GM19239 (cell line): ENCODE measurements at regions not wholly inside any gene's neighbourhood (a gene's known extent, or its start where the extent isn't known, plus 50 kb on each side); places are given as distances from the start of the nearest gene placed in this dataset.

Experiments
- DNase-seq: peaks from one replicate; pipeline ENCODE4 v3.0.0; 2011; ENCODE audit warnings: low spot score; ENCODE audit not compliant: insufficient read length
- FAIRE-seq: peaks from 2 replicates; lab custom pipeline; 2011; peaks lifted over from hg19 to GRCh38; lab: Jason Lieb, UNC

DNA sequence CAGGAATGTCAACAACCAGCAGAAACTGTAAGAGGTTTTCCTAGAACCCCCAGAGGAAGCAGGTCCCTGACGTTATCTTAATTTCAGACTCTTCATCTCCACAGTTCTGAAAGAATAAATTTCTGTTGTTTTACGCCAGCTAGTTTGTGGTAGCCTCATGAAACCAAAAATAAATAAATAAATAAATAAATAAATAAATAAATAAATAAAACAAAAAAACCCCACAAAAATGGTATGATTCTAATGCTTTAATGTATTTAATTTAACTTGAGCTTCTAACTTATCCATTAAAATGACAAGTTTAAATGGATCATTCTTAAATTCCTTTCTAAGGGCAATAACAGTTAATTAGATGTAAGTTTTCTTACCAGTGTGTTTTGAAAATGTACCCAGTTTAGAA is 293.8 kb upstream of the ADAMTS5 start:
- no peak for DNase-seq

DNA sequence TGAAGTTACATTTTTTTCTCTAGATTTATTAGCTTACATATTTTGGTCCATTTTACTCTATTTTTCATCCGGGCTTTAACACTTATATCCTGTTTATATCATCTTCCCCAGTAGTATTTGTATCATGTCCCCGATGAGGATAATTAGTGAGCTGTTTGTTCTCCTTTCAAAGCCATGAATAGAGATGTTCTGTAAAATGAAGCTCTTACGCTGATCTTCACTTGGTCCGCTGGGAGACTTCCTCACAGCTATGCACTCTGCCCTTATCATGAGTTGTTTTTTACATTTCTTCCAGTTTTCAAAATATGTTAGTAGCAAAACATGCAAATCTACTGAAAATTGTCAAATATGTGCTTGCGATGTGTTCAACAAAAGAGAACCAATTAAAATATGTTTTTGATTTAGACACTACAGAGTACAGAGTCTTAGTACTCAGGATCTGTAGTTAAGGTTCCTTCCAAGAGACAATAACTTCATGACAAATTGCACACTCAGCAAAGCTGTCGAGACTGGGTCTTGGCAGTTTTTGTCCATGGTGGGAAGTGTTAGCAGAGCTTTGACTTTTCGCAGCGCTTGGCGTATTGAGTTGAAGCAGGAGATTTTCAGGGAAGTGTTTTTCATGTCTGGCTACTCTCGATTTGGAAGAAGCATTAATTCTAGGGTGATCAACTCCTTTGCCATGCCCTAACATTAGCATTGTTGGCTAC is 292.0 kb upstream of the ADAMTS5 start:
- no peak for FAIRE-seq

More for the DNA sequence above, 293.8 kb upstream of the ADAMTS5 start:
- no peak for FAIRE-seq

DNA sequence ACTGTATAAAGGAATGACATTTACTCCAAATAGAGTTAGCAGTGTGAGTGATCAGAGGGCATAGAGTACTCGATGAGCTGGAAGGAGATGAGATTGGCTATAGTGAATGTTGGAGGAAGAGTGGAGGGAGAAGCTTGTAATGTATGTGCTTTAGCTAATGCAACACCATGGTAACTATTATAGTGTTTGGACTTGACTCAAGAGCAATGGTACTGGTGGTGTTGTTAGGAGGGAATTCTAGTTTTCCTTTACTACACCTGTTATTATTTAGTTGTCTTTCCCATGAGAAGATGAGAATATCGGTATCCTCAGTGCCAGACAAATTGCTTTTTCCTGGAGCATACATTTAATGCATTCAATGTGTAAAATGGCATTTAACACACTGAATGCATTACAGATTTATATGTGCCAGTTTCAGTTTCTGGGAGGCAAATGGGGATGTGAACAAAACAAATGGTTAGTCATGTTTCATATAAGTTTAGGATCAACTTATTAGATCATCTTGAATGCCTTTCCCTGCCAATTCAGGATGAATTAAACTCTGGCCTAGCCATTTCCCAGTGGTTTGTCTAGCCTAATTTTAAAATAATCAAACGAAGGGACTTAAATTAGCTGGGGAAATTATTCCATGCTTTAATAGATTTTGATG is 291.1 kb upstream of the ADAMTS5 start:
- DNase-seq (no peak), FAIRE-seq (no peak)

More for the DNA sequence above, 292.0 kb upstream of the ADAMTS5 start:
- no peak for DNase-seq

DNA sequence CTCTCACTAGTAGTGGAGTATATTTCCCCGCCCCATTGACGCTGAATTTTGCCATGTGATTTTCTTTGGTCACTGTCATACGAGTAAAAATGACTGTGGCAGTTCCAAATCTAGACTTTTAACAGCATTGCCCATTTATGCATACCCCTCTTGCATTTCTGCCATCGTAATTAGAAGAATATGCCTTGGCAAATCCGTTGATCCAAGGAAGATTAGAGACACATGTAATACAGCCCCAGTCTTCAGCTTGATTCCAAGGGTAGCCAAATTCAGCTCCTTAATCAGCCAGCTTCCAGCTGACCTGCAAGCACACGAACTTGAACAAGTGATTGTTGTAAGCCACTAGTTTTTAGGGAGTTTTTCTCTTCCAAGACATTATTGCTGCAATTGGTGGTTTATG is 290.3 kb upstream of the ADAMTS5 start:
- no peak for DNase-seq

DNA sequence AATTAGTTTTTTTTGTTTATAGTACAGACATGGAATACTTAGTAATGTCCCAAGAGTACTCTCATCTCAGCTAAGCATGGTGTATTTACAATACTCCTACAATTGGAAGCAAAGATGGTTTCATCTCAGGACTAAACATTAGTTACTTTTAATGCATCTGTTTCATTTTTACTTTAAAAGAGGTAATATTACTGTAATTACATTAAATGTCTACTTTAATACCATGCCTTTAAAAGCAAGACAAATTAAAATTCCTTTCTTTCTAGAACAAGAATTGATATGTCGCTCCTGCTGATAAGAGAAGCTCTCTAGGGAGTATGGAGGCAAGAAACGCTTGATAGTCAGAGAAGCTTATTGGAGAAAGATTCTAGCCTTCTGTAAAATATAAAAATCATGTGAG is 284.9 kb upstream of the ADAMTS5 start:
- DNase-seq (no peak), FAIRE-seq (no peak)

More for the DNA sequence above, 290.3 kb upstream of the ADAMTS5 start:
- no peak for FAIRE-seq

DNA sequence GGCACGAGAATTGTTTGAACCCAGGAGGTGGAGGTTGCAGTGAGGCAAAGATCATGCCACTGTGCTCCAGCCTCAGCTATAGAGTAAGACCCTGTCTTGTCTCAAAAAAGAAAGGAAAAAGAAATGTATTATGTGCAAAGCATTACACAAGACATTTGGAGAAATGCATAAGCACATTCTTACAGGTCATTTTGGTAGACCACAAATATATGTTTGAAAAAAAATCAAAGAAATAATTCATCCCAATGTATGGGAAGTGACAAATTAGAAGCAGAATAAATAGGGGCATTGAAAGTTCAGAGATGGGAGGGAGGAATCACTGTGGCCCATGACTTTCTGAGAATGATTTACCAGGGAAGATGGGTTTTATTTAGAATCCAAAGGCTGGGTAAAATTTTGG is 283.5 kb upstream of the ADAMTS5 start:
- DNase-seq (no peak), FAIRE-seq (no peak)

DNA sequence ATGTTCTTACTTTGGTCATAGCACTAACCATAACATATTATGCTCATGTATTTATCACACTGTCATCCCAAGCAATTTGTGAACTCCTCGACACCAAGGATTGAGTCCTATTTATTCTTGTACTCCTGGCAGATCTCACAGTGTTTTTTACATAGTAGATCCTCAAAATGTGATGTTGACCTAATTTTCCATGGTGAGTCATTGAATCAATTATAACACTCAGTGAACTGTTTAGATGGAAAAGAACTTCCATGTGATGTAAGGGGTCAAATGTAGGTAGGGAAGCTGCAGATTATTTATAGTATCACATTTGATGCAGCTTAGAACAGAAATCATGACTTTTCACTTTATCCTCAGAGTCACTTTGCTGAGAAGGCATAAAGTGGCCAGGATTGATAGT is 281.9 kb upstream of the ADAMTS5 start:
- DNase-seq (no peak), FAIRE-seq (no peak)

DNA sequence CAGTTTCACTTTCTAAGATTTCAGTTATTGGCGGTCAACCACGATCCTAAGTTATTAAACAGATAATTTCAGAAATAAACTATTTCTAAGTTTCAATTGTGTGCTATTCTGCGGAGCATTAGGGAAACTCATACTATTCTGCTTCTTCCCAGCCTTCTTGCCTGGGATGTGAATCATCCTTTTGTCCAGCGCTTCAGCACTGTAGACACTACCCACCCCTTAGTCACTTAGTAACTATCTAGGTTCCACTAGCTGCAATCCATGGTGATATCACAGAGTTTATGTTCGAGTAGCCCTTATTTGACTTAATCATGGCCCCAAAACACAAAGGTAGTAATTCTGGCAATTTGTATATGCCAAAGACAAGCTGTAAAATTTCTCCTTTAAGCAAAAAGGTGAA is 279.9 kb upstream of the ADAMTS5 start:
- DNase-seq, result no peak
- no peak for FAIRE-seq

DNA sequence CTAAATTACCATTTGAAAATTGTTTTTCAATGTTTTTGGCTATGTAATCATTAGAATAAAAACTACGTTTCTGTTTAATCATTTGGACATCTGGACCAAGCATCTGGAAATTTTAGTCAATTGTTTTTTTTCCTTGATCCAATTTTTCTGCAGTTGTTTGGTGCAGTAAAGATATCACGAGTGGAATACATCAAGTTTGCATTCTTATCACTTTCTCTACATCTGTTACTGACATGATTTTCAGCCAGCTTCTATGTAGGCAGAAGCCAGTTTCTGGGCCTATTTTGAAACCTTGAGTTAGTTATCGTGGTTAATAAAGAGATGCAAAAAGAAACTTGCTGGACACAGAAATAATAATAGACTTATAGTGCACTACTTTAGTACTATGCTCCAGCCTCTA is 277.9 kb upstream of the ADAMTS5 start:
- DNase-seq (no peak), FAIRE-seq (no peak)

DNA sequence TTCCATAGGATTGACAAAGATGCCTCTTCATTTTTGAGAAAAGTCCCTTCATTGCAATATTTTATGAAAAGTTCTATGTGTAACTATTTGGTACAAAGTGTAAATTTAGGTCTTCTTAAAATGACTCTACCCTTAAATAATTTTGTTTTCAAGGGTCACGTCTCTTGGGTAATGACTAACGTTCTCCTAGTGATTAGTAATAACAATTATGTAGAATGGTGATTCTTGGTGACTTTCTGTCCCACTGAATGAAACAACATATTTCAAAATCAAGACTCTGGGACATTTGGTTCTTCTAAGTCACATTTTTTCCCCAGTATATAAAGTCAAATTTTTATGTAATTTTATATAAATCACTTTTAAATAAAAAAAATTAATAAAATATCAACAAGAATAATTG is 277.5 kb upstream of the ADAMTS5 start:
- FAIRE-seq (no peak), DNase-seq (no peak)

DNA sequence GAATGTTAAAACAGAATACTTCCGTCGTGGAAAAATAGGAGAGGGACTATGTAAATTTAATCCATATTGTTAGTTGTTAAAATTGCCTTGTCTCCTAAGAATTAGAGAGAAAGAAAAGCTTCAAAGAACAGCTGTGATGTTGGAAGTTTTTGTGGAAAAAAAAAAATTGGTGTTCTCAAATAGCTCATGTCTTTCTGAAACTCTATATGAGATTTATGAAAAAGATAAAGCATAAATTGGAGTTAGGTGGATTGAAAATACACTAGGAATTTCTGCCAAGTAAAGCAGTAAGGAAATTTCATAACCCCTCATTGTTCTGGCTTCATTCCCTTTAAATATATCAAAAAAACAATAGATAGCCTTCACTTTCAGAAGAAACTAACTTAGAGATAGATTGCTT is 274.0 kb upstream of the ADAMTS5 start:
- DNase-seq (no peak), FAIRE-seq (no peak)

DNA sequence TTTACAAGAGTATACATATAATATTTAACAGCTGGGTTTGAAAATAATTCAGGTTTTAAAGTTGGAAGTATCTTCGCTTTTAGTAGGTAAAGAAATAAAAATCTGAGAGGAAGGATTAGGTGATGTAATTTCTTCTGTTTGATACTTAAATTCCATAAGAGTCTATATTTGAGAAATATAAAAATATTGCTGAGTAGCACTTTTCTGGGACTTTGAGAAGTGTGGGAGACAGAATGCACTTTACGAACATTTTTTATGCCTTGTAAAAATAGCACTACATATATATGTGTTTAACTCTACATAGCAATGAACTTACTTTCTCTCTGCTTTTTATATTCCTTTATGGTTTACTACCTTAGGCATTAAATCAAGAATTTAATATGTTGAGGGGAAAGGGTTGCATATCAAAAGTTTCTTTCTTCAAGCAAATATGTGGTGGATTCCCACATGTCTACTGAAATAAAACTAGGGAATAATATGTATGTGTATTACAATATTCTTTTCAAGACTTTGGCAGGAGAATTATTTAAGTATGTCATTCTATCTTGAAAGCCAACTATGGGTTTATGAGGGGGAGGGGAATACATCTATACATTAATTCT is 266.7 kb upstream of the ADAMTS5 start:
- FAIRE-seq, result no peak
- DNase-seq, result no peak

DNA sequence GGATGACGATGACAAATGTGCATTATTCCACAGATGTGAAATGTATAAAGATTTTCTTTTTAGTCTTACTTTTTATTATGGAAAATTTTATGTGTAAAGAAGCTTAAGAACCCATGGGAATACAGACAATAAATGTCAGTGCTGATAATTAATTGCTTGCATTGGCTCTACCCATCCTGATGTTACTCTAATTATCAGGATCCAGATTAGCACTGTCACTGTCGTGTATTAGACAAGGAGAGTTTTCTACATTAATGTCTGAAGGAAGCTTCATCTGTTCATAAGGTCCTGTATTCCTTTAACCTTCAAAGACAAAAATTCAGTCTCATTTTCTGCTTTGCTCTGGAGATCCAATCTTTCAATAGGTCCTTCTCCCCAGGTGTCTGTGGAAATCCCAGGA is 259.1 kb upstream of the ADAMTS5 start:
- DNase-seq (no peak), FAIRE-seq (no peak)

DNA sequence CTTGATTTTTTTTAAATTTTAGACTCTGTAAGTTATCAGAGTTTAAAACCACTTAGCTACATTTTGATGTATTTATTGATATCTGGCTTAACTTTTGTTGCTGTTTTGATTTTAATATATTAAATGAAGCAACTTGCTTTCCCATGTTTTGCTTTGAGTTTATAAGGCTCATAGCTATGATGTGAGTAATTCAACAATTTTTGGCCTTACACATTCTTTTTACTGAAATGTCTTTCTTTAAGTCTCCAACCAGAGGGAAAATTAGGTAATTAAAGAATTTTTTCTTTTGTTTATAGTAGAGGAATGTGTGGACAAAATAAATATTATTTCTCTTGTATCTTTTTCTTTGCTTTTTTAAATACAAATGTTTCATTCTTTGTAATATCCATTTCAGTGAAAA is 258.3 kb upstream of the ADAMTS5 start:
- FAIRE-seq (no peak), DNase-seq (no peak)

DNA sequence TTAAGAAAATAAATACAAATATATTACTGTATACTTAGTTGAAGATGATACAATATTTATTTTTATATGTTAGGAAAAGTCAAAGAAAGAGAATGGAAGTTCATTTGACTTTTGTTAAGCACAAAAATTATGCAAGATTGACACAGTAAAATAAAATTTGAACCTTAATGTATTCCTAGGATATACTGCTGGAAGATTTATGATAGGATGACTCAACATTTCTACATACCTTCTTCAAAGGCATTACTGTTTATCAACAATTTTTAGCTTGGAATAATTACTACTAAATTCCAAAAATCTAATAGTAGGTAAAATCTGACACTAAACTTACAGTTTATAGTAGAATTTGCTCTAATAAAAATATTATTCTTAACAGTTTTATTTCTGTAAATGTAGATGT is 257.3 kb upstream of the ADAMTS5 start:
- DNase-seq (no peak), FAIRE-seq (no peak)

DNA sequence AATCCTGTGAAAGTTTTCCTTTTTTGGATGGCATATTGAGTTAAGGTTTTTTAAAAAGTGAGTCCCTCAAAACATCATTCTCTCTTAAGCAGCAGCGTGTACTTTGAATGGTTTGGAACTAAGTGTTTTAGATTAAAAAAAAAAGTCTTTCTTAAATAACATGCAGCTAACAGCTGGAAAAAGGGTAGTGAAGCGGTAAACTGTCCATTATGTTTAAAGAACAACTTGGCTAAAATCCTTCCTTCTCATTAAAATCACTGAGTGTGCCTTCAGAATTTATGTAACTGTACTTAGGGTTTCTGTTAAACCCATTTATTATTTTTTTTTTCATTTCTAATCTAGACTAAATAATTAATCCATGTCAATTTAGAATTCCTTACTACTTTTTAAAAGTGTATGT is 254.2 kb upstream of the ADAMTS5 start:
- no peak for DNase-seq
- no peak for FAIRE-seq

DNA sequence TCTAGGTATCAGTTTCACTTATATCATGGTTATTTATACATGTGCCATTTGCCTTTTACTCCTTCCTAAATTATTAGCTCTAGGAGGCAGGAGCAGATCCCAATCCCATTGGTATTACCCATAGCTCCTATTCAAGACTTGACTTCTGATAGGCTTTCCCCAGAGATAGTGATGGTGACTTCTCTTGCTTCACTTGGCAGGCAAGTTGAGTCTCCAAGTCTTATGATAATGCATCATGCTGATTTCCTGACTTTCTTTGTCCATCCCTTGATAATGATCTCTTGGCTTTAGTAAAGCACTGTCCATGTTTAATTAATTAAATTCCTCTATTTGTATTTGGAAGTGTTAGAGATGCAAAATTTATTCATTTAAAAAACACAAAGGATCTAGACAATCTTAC is 253.5 kb upstream of the ADAMTS5 start:
- FAIRE-seq (no peak), DNase-seq (no peak)

DNA sequence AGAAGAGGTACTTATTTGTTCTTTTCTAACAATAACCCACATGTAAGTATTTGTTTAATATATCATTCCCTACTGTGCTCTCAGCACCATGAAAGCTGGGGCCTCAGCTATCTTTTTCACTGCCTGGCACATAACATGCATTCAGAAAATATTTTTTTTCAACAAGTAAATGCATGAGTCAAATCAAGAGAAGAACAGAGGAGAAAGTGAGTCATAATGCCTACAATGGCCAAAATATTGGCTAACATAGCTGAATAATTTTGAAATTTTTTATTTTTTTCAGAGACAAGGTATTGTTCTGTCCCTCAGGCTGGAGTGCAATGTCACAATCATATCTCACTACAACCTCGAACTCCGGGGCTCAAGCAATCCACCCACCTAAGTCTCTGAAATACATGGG is 252.2 kb upstream of the ADAMTS5 start:
- FAIRE-seq, result no peak
- no peak for DNase-seq

DNA sequence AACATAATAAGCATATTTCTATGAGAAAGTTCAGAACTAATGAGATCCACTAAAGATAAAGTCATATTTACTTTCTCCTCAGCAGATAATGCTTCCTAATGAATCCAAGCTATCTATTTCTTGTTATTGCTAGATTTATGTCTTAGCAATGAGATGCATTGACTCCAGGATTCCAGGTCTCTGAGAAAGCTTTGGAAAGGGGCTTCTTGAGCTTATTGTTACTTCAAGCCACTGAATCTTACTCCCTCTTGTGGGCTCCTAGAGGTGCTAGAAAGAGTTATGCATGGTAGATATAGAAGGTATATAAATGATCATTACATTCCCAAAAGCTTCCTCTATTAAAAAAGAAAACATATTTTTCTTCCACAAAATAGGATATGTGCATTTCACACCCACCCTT is 246.4 kb upstream of the ADAMTS5 start:
- FAIRE-seq (no peak), DNase-seq (no peak)

DNA sequence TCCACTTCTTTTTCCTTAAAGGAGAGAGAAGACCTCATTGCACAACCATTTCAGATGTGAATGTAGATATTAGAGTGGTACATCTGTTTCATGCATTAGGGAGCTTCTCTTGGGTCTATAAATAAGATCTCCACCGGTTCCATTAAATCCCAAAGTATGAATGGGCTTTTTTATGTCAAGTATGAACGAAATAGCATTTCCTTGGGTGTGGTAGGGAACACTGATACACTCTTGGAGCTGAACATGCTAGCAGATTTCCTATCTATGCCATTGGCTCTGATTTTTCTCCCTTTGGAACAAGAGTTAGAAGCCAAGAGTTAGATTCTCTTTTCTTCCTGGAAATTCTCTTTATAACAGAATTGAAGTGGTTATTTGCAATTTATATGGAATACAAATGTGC is 245.6 kb upstream of the ADAMTS5 start:
- FAIRE-seq (no peak), DNase-seq (no peak)

DNA sequence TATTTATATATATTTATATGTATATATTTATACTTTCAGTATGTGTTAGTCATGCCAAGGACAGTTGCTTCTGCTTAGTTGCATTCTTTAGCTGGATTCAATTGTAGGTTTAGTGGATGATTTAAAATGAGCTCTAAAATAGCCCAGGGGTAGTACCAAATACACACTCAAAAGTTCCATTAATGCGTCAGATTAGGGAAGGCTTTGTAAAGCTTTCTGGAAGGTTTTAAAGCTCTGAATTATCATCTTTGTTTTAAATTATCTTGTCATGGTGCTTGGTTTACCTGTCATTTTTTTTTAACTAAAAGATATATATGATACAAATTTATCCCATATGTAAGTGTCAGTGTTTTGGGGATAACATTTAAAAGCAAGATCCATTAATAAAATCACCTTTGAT is 242.7 kb upstream of the ADAMTS5 start:
- DNase-seq, result no peak
- FAIRE-seq, result no peak
